Cardiac muscle cell (in vitro differentiated cells and primary cell): ENCODE measurements at regions not wholly inside any gene's neighbourhood (a gene's known extent, or its start where the extent isn't known, plus 50 kb on each side); places are given as distances from the start of the nearest gene placed in this dataset.

Experiments used
- DNase-seq, 2 donors: peaks; one replicate each; pipeline versions ENCODE4 v3.0.0 to v3.0.0-alpha.2; 2010 to 2017; ENCODE audit warnings: low read depth in 1 of 2, low spot score in 1 of 2
- H3K27ac ChIP-seq: fragments of 200-600 bp; sonication (generic); 2 replicates; pipeline ENCODE4 v1.5.1; 2016
- H3K27me3 ChIP-seq: fragments of 200-600 bp; sonication (generic); 2 replicates; pipeline ENCODE4 v1.6.0; 2016; ENCODE audit warnings: control low read depth
- H3K36me3 ChIP-seq: fragments of 200-600 bp; sonication (generic); 2 replicates; pipeline ENCODE4 v1.5.1; 2016; ENCODE audit warnings: control low read depth
- H3K4me1 ChIP-seq: fragments of 200-600 bp; sonication (generic); 2 replicates; pipeline ENCODE4 v1.8.1; 2017; ENCODE audit warnings: low read depth, mild to moderate bottlenecking, mixed run types
- H3K4me3 ChIP-seq: fragments of 200-600 bp; sonication (generic); 2 replicates; pipeline ENCODE4 v1.5.1; 2016; ENCODE audit warnings: mild to moderate bottlenecking
- H3K9me3 ChIP-seq: fragments of 200-600 bp; sonication (generic); 2 replicates; pipeline ENCODE4 v1.5.1; 2017; ENCODE audit warnings: low read depth, mild to moderate bottlenecking, control low read depth
- CTCF ChIP-seq: IDR thresholded peaks from 2 replicates; pipeline ENCODE4 v1.5.1; 2012; ENCODE audit warnings: low read depth, mild to moderate bottlenecking, low read length

GRCh38 chr17:69972251-69972650 is 102.8 kb upstream of the KCNJ16 start:
- Histone ChIP-seq H3K4me3 (no peak overlapping the region), H3K27me3 (no peaks in the 10 kb centered on the region), H3K36me3 (no peaks in the 10 kb centered on the region), H3K4me1 (no peaks in the 10 kb centered on the region), H3K9me3 (no peaks in the 10 kb centered on the region), H3K27ac (no peak overlapping the region)
- TF ChIP-seq CTCF = no peak
- no peak for DNase-seq

GRCh38 chr17:69975808-69976207 is 99.2 kb upstream of the KCNJ16 start:
- no peaks in the 10 kb centered on the region for H3K4me1 ChIP-seq
- DNase-seq = no peak
- H3K4me3 ChIP-seq = no peak overlapping the region
- no peak for TF ChIP-seq CTCF
- H3K36me3 ChIP-seq = no peaks in the 10 kb centered on the region
- H3K27me3 ChIP-seq = no peaks in the 10 kb centered on the region
- H3K27ac ChIP-seq = no peak overlapping the region
- H3K9me3 ChIP-seq = no peaks in the 10 kb centered on the region

- Histone ChIP-seq H3K4me3 (no peak overlapping the region), H3K4me1 (no peaks in the 10 kb centered on the region), H3K36me3 (no peaks in the 10 kb centered on the region), H3K27ac (no peak overlapping the region), H3K9me3 (no peaks in the 10 kb centered on the region), H3K27me3 (no peaks in the 10 kb centered on the region)
- no peak for DNase-seq
- no peak for TF ChIP-seq CTCF
Observed at GRCh38 chr17:69978056-69978646, 96.9 kb upstream of the KCNJ16 start.

GRCh38 chr17:69981441-69981840 is 93.6 kb upstream of the KCNJ16 start:
- no peaks in the 10 kb centered on the region for H3K27me3 ChIP-seq
- no peaks in the 10 kb centered on the region for H3K9me3 ChIP-seq
- TF ChIP-seq CTCF = no peak
- DNase-seq = no peak
- no peak overlapping the region for H3K27ac ChIP-seq
- no peaks in the 10 kb centered on the region for H3K4me1 ChIP-seq
- H3K36me3 ChIP-seq = no peaks in the 10 kb centered on the region
- H3K4me3 ChIP-seq = no peak overlapping the region

GRCh38 chr17:69995476-69995875 is 79.5 kb upstream of the KCNJ16 start:
- Histone ChIP-seq H3K4me3 (no peak overlapping the region), H3K36me3 (no peaks in the 10 kb centered on the region), H3K27me3 (no peaks in the 10 kb centered on the region), H3K9me3 (no peaks in the 10 kb centered on the region), H3K27ac (no peak overlapping the region), H3K4me1 (no peaks in the 10 kb centered on the region)
- no peak for DNase-seq
- no peak for TF ChIP-seq CTCF

GRCh38 chr17:69997332-69997731 is 77.7 kb upstream of the KCNJ16 start:
- Histone ChIP-seq H3K27ac (no peak overlapping the region), H3K4me3 (no peak overlapping the region), H3K36me3 (no peaks in the 10 kb centered on the region), H3K4me1 (no peaks in the 10 kb centered on the region), H3K9me3 (no peaks in the 10 kb centered on the region), H3K27me3 (no peaks in the 10 kb centered on the region)
- no peak for DNase-seq
- no peak for TF ChIP-seq CTCF
